HepG2 (cell line): ENCODE measurements at regions not wholly inside any gene's neighbourhood (a gene's known extent, or its start where the extent isn't known, plus 50 kb on each side); places are given as distances from the start of the nearest gene placed in this dataset.

Source experiments
- ETS1 ChIP-seq: sonication (generic); formaldehyde crosslinking; IDR thresholded peaks from 2 replicates; pipeline ENCODE4 v1.4.0; 2020; ENCODE audit warnings: missing genetic modification reagents
- FOXK2 ChIP-seq: fragments of 450-650 bp; IDR thresholded peaks from 2 replicates; pipeline ENCODE4 v1.6.1; 2016
- HCFC1 ChIP-seq: fragments of 150-350 bp; IDR thresholded peaks from 2 replicates; pipeline ENCODE4 v1.6.1; 2014; ENCODE audit warnings: low read depth, low read length
- KDM2A ChIP-seq: sonication (generic); formaldehyde crosslinking; IDR thresholded peaks from 2 replicates; pipeline ENCODE4 v1.4.0; 2020; ENCODE audit warnings: low read depth, missing genetic modification reagents, borderline replicate concordance
- SMAD9 ChIP-seq: sonication (generic); formaldehyde crosslinking; IDR thresholded peaks from 2 replicates; pipeline ENCODE4 v1.5.1; 2020; ENCODE audit warnings: mild to moderate bottlenecking, missing genetic modification reagents
- ZFP37 ChIP-seq: sonication (generic); formaldehyde crosslinking; IDR thresholded peaks from 2 replicates; pipeline ENCODE4 v1.4.0; 2020; ENCODE audit warnings: missing genetic modification reagents, borderline replicate concordance
- ZNF407 ChIP-seq: sonication (generic); formaldehyde crosslinking; IDR thresholded peaks from one replicate; pipeline ENCODE4 v1.5.1; 2020; ENCODE audit warnings: mild to moderate bottlenecking, missing genetic modification reagents; ENCODE audit errors: not compliant biosample characterization
- ZNF615 ChIP-seq: sonication (generic); formaldehyde crosslinking; IDR thresholded peaks from 2 replicates; pipeline ENCODE4 v1.5.0; 2020; ENCODE audit warnings: mild to moderate bottlenecking, missing genetic modification reagents, borderline replicate concordance
- ZNF839 ChIP-seq: sonication (generic); formaldehyde crosslinking; IDR thresholded peaks from 2 replicates; pipeline ENCODE4 v1.4.0; 2020; ENCODE audit warnings: missing genetic modification reagents, mild to moderate bottlenecking, borderline replicate concordance
- TF ChIP-seq, protein P1 (sequence below): sonication (generic); formaldehyde crosslinking; IDR thresholded peaks from 2 replicates; pipeline ENCODE4 v1.4.0; 2020; ENCODE audit warnings: missing genetic modification reagents, low read depth, mild to moderate bottlenecking, borderline replicate concordance
- TF ChIP-seq, protein P2 (sequence below): sonication (generic); formaldehyde crosslinking; IDR thresholded peaks from 2 replicates; pipeline ENCODE4 v1.5.1; 2020; ENCODE audit warnings: mild to moderate bottlenecking, missing genetic modification reagents, moderate library complexity
- TF ChIP-seq, protein P3 (sequence below): sonication (generic); formaldehyde crosslinking; IDR thresholded peaks from 2 replicates; pipeline ENCODE4 v1.4.0; 2020; ENCODE audit warnings: low read depth, mild to moderate bottlenecking, missing genetic modification reagents

- TF ChIP-seq, protein P1, sequence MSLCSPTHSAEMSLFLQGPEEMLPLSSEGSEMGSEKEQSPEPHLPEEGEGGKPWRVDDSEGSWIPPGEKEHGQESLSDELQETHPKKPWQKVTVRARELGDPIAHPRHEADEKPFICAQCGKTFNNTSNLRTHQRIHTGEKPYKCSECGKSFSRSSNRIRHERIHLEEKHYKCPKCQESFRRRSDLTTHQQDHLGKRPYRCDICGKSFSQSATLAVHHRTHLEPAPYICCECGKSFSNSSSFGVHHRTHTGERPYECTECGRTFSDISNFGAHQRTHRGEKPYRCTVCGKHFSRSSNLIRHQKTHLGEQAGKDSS, result no peak
- TF ChIP-seq, protein P2, sequence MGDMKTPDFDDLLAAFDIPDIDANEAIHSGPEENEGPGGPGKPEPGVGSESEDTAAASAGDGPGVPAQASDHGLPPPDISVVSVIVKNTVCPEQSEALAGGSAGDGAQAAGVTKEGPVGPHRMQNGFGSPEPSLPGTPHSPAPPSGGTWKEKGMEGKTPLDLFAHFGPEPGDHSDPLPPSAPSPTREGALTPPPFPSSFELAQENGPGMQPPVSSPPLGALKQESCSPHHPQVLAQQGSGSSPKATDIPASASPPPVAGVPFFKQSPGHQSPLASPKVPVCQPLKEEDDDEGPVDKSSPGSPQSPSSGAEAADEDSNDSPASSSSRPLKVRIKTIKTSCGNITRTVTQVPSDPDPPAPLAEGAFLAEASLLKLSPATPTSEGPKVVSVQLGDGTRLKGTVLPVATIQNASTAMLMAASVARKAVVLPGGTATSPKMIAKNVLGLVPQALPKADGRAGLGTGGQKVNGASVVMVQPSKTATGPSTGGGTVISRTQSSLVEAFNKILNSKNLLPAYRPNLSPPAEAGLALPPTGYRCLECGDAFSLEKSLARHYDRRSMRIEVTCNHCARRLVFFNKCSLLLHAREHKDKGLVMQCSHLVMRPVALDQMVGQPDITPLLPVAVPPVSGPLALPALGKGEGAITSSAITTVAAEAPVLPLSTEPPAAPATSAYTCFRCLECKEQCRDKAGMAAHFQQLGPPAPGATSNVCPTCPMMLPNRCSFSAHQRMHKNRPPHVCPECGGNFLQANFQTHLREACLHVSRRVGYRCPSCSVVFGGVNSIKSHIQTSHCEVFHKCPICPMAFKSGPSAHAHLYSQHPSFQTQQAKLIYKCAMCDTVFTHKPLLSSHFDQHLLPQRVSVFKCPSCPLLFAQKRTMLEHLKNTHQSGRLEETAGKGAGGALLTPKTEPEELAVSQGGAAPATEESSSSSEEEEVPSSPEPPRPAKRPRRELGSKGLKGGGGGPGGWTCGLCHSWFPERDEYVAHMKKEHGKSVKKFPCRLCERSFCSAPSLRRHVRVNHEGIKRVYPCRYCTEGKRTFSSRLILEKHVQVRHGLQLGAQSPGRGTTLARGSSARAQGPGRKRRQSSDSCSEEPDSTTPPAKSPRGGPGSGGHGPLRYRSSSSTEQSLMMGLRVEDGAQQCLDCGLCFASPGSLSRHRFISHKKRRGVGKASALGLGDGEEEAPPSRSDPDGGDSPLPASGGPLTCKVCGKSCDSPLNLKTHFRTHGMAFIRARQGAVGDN (CRISPR knock-in tag), result no peak
- TF ChIP-seq ZFP37 (CRISPR knock-in tag), result no peak
- no peak for TF ChIP-seq ZNF407
- TF ChIP-seq ETS1 (CRISPR knock-in tag), result no peak
- TF ChIP-seq HCFC1, result no peak
- no peak for TF ChIP-seq FOXK2
- no peak for TF ChIP-seq ZNF615 (CRISPR knock-in tag)
- TF ChIP-seq KDM2A (CRISPR knock-in tag), result no peak
- TF ChIP-seq, protein P3, sequence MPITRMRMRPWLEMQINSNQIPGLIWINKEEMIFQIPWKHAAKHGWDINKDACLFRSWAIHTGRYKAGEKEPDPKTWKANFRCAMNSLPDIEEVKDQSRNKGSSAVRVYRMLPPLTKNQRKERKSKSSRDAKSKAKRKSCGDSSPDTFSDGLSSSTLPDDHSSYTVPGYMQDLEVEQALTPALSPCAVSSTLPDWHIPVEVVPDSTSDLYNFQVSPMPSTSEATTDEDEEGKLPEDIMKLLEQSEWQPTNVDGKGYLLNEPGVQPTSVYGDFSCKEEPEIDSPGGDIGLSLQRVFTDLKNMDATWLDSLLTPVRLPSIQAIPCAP (CRISPR knock-in tag), result no peak
- no peak for TF ChIP-seq SMAD9 (CRISPR knock-in tag)
- TF ChIP-seq ZNF839 (CRISPR knock-in tag), result no peak
Measured at GRCh38 chr14:80003138-80003537, 208.2 kb downstream of the DIO2 start (continued).
